Trophoblast cell (in vitro differentiated cells and primary cell): ENCODE measurements at regions not wholly inside any gene's neighbourhood (a gene's known extent, or its start where the extent isn't known, plus 50 kb on each side); places are given as distances from the start of the nearest gene placed in this dataset.

Experiments
- DNase-seq, 2 donors: peaks; one replicate each; pipeline ENCODE4 v3.0.0-alpha.2; 2016
- H2AFZ ChIP-seq: 2 replicates; pipeline ENCODE4 v1.6.1; 2013; ENCODE audit warnings: low read length, moderate library complexity, mild to moderate bottlenecking; ENCODE audit not compliant: insufficient read depth, poor library complexity
- H2AK5ac ChIP-seq: 2 replicates; pipeline ENCODE4 v1.6.1; 2013; ENCODE audit warnings: mild to moderate bottlenecking, low read length
- H2BK120ac ChIP-seq: 2 replicates; pipeline ENCODE4 v1.6.1; 2013; ENCODE audit warnings: low read length, mild to moderate bottlenecking, moderate library complexity; ENCODE audit not compliant: insufficient read depth, poor library complexity
- H2BK12ac ChIP-seq: 2 replicates; pipeline ENCODE4 v1.6.1; 2013; ENCODE audit warnings: mild to moderate bottlenecking, low read length, moderate library complexity
- H2BK5ac ChIP-seq: 2 replicates; pipeline ENCODE4 v1.6.1; 2013; ENCODE audit warnings: low read length, low read depth, moderate library complexity, mild to moderate bottlenecking; ENCODE audit not compliant: poor library complexity
- H3K14ac ChIP-seq: 2 replicates; pipeline ENCODE4 v1.6.1; 2013; ENCODE audit warnings: mild to moderate bottlenecking, low read length
- H3K18ac ChIP-seq: 2 replicates; pipeline ENCODE4 v1.6.1; 2013; ENCODE audit warnings: mild to moderate bottlenecking, low read length
- H3K23ac ChIP-seq: 2 replicates; pipeline ENCODE4 v1.6.1; 2013; ENCODE audit warnings: low read length
- H3K27ac ChIP-seq: 2 replicates; pipeline ENCODE4 v1.5.1; 2013; ENCODE audit warnings: low read depth, mild to moderate bottlenecking, inconsistent platforms, low read length, moderate library complexity
- H3K27me3 ChIP-seq: 2 replicates; pipeline ENCODE4 v1.6.1; 2013; ENCODE audit warnings: inconsistent platforms, mild to moderate bottlenecking, low read length, moderate library complexity; ENCODE audit not compliant: insufficient read depth
- H3K36me3 ChIP-seq, 2 experiments: 1 replicate in 1 of 2; 2 replicates in 1 of 2; pipeline ENCODE4 v1.6.1; 2013; ENCODE audit warnings: low read length in 2 of 2, mild to moderate bottlenecking in 2 of 2, moderate library complexity in 1 of 2; ENCODE audit not compliant: insufficient read depth in 2 of 2, control insufficient read depth in 1 of 2
- H3K4ac ChIP-seq: 2 replicates; pipeline ENCODE4 v1.6.1; 2013; ENCODE audit warnings: low read depth, mild to moderate bottlenecking, low read length, moderate library complexity
- H3K4me1 ChIP-seq, 2 experiments: 1 replicate in 1 of 2; 2 replicates in 1 of 2; pipeline ENCODE4 v1.6.1; 2013; ENCODE audit warnings: low read length in 2 of 2, mild to moderate bottlenecking in 2 of 2, moderate library complexity in 1 of 2; ENCODE audit not compliant: insufficient read depth in 2 of 2, control insufficient read depth in 1 of 2
- H3K4me2 ChIP-seq: 2 replicates; pipeline ENCODE4 v1.6.1; 2013; ENCODE audit warnings: inconsistent platforms, mild to moderate bottlenecking, low read length, moderate library complexity
- H3K4me3 ChIP-seq: 2 replicates; pipeline ENCODE4 v1.5.1; 2013; ENCODE audit warnings: mild to moderate bottlenecking, low read depth, low read length, inconsistent platforms
- H3K79me1 ChIP-seq: one replicate; pipeline ENCODE4 v1.6.1; 2013; ENCODE audit warnings: low read length
- H3K79me2 ChIP-seq: 2 replicates; pipeline ENCODE4 v1.6.1; 2013; ENCODE audit warnings: low read length, mild to moderate bottlenecking; ENCODE audit not compliant: control insufficient read depth, insufficient read depth, poor library complexity
- H3K9ac ChIP-seq: 2 replicates; pipeline ENCODE4 v1.6.1; 2013; ENCODE audit warnings: mild to moderate bottlenecking, low read length
- H3K9me3 ChIP-seq: 2 replicates; pipeline ENCODE4 v1.6.1; 2013; ENCODE audit warnings: low read depth, mild to moderate bottlenecking, control low read depth, inconsistent platforms, low read length; ENCODE audit not compliant: insufficient read depth
- H4K12ac ChIP-seq: 2 replicates; pipeline ENCODE4 v1.6.1; 2013; ENCODE audit warnings: low read depth, mild to moderate bottlenecking, low read length, moderate library complexity
- H4K8ac ChIP-seq: 2 replicates; pipeline ENCODE4 v1.6.1; 2013; ENCODE audit warnings: low read depth, mild to moderate bottlenecking, low read length, moderate library complexity
- H4K91ac ChIP-seq: one replicate; pipeline ENCODE4 v1.6.1; 2013; ENCODE audit warnings: low read depth, mild to moderate bottlenecking, low read length, moderate library complexity
- WGBS: extraction: QIAGEN DNeasy Blood & Tissue Kit; methylation state at CpG from one replicate; pipeline ENCODE4 v1.1.7; 2013; ENCODE audit warnings: missing lambda C conversion rate; ENCODE audit not compliant: insufficient read length, insufficient coverage; ENCODE audit errors: extremely low coverage; 5-methylcytosine and 5-hydroxymethylcytosine counted together

DNA sequence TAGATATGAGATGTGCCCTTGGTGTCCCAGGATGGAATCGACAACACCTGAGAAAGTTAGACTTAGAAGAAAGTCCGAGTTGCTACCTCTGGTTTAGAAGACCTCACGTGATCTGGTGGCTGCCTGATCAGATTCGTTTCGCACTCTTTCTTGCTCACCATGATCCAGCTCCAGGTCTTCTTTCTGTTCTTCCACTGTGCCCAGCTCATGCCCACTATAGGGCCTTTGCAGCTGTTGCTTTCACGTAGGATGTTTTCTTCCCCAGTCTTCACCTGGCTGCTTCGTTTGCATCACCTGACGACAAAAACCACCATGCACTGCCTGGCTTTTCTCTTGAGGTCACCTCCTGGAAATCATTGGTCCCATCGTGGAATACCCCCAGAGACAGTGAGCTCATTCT lies 311.1 kb downstream of the PRDM2 start:
- H3K18ac ChIP-seq: no peak overlapping the region
- no peaks in the 10 kb centered on the region for H3K36me3 ChIP-seq
- H2AK5ac ChIP-seq: no peak overlapping the region
- H3K4me2 ChIP-seq: no peak overlapping the region
- H3K4ac ChIP-seq: no peak overlapping the region
- H4K91ac ChIP-seq: no peak overlapping the region
- no peak overlapping the region for H4K8ac ChIP-seq
- no peak overlapping the region for H2BK120ac ChIP-seq
- no peak overlapping the region for H3K27ac ChIP-seq
- H2BK5ac ChIP-seq: no peak overlapping the region
- H2BK12ac ChIP-seq: no peak overlapping the region
- no peak overlapping the region for H3K9ac ChIP-seq
- no peaks in the 10 kb centered on the region for H3K27me3 ChIP-seq
- no CpG with 5 or more reads among the region's 9 CpGs for WGBS
- H3K4me1 ChIP-seq: no peaks in the 10 kb centered on the region
- no peak overlapping the region for H4K12ac ChIP-seq
- H3K79me2 ChIP-seq: no peaks in the 10 kb centered on the region
- no peak overlapping the region for H3K4me3 ChIP-seq
- no peak overlapping the region for H3K14ac ChIP-seq
- DNase-seq: peak in 1 of 2 donors; percentile 4
- no peak overlapping the region for H2AFZ ChIP-seq
- no peaks in the 10 kb centered on the region for H3K79me1 ChIP-seq
- no peaks in the 10 kb centered on the region for H3K9me3 ChIP-seq
- no peak overlapping the region for H3K23ac ChIP-seq

DNA sequence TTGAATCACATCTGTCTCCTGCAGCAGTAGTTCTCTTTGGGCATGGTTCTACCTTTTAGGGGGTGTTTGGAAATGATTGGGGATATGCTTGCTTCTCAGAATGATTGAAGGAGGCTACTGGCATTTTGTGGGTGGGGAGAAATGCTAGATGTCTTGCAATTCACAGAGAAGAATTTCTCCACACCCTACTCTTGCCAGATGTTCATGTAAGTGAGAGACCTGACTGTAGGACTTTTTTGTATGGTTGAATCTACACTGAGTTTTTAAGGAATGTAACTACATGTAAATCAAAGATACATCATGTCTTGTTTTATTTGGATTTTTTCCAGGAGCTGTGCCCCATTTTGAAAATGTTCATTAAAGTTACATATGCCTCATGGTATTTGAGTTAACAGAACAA lies 311.9 kb downstream of the PRDM2 start:
- Histone ChIP-seq H2AFZ (no peak overlapping the region), H3K27me3 (no peaks in the 10 kb centered on the region), H2BK5ac (no peak overlapping the region), H3K9me3 (no peaks in the 10 kb centered on the region), H3K23ac (no peak overlapping the region), H2BK120ac (no peak overlapping the region), H3K18ac (no peak overlapping the region), H4K91ac (no peak overlapping the region), H3K9ac (no peak overlapping the region), H3K27ac (no peak overlapping the region), H3K4me1 (no peaks in the 10 kb centered on the region), H2AK5ac (no peak overlapping the region), H3K4me3 (no peak overlapping the region), H3K4me2 (no peak overlapping the region), H2BK12ac (no peak overlapping the region), H3K79me1 (no peaks in the 10 kb centered on the region), H3K79me2 (no peaks in the 10 kb centered on the region), H3K36me3 (no peaks in the 10 kb centered on the region), H3K4ac (no peak overlapping the region), H4K12ac (no peak overlapping the region), H3K14ac (no peak overlapping the region), H4K8ac (no peak overlapping the region)
- no peak for DNase-seq

DNA sequence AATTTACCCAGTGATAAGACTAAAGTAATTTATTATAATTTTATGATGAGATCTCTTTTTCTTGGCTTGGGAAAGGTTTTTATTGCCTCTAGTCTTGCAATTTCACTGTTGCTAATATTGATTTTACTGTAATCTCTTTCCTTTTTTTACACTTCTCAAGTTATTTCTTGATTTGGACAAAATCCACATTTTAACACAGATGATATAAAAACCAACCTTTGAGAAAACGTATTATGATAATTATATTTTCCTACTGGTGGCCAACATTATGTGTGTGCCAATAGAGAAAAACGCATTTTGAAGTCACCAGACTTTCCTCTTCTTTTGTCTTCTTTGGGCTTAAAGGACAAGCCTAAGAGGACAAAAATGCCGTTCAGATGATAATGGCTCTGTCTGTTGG lies 314.9 kb downstream of the PRDM2 start:
- no peak overlapping the region for H2BK12ac ChIP-seq
- no peaks in the 10 kb centered on the region for H3K4me1 ChIP-seq
- no peak overlapping the region for H3K18ac ChIP-seq
- no peak overlapping the region for H2BK120ac ChIP-seq
- H4K8ac ChIP-seq: no peak overlapping the region
- H3K14ac ChIP-seq: no peak overlapping the region
- H3K27ac ChIP-seq: no peak overlapping the region
- no peaks in the 10 kb centered on the region for H3K27me3 ChIP-seq
- no peak overlapping the region for H2BK5ac ChIP-seq
- no peak overlapping the region for H4K12ac ChIP-seq
- no peak overlapping the region for H3K9ac ChIP-seq
- DNase-seq: no peak
- H3K4me3 ChIP-seq: no peak overlapping the region
- H3K79me2 ChIP-seq: no peaks in the 10 kb centered on the region
- H3K4ac ChIP-seq: no peak overlapping the region
- H3K79me1 ChIP-seq: no peaks in the 10 kb centered on the region
- H3K9me3 ChIP-seq: no peaks in the 10 kb centered on the region
- no CpG with 5 or more reads among the region's 3 CpGs for WGBS
- no peak overlapping the region for H3K4me2 ChIP-seq
- H3K36me3 ChIP-seq: no peaks in the 10 kb centered on the region
- H4K91ac ChIP-seq: no peak overlapping the region
- H3K23ac ChIP-seq: no peak overlapping the region
- H2AFZ ChIP-seq: no peak overlapping the region
- no peak overlapping the region for H2AK5ac ChIP-seq

DNA sequence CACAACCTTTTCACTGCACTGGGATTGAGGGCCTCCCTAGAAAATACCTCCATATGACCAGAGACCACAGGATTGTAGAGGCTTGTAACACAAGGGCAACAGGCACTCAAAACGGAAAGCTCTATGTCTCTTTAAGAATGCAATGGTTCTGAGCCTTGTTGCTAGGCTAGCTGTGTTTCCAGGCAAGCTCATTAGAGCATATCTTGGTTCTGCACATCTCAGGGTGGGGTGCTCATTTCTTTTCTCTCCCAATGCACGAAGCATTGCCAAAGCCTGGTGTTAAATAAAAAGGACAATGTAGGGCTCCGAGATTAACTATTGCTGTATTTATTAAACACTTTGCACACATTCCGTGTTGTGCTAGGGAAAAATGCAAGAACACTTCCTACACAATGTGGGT lies 315.9 kb downstream of the PRDM2 start:
- Histone ChIP-seq H3K4ac (no peak overlapping the region), H3K36me3 (no peaks in the 10 kb centered on the region), H3K79me2 (no peaks in the 10 kb centered on the region), H4K8ac (no peak overlapping the region), H3K27me3 (no peaks in the 10 kb centered on the region), H3K4me3 (no peak overlapping the region), H2AK5ac (no peak overlapping the region), H3K4me2 (no peak overlapping the region), H2BK12ac (no peak overlapping the region), H3K9me3 (no peaks in the 10 kb centered on the region), H3K9ac (no peak overlapping the region), H2AFZ (no peak overlapping the region), H2BK120ac (no peak overlapping the region), H3K14ac (no peak overlapping the region), H3K27ac (no peak overlapping the region), H2BK5ac (no peak overlapping the region), H4K91ac (no peak overlapping the region), H3K79me1 (no peaks in the 10 kb centered on the region), H3K18ac (no peak overlapping the region), H4K12ac (no peak overlapping the region), H3K23ac (no peak overlapping the region), H3K4me1 (no peaks in the 10 kb centered on the region)
- no peak for DNase-seq
- no CpG with 5 or more reads among the region's 4 CpGs for WGBS
